ENCODE measurements at regions not wholly inside any gene's neighbourhood (a gene's known extent, or its start where the extent isn't known, plus 50 kb on each side); places are given as distances from the start of the nearest gene placed in this dataset.

DNA sequence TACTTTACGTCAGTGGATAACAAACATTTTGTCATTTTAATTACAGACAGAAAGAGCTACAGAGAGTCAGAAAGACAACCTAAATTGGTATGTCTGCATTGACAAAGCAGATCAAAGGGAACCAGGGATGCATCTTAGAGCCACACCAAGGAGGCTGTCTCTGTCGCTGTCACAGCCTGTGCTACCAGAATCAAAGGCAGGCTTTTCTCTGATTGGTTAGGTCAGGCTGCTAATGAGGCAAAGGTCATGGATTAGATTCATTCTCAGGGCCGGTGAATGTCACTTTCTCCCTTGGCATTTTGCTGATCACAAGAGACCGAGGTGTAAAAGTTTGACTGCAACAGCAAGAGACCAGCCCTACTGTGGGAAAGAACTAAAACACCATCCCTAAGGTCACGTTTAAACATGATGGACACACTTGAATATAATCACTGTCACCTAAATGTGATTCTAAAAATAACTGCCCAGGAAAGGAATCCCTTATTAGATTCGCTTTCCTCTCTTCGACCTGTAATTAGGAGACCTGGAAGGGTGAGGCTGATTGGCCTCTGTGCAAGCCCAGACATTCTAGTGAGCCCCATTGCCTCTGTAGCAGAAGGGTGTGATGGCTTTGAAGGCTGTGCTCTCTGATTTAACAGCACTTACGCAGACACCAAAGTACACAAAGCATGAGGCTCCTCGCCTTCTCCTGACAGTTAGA lies 314.4 kb upstream of the NBEA start:
- no peak for DNase-seq (ENCODE audit: low spot score)

- no peak for DNase-seq (ENCODE audit: low spot score)
Measured at GRCh38 chr13:34628209-34628682, 313.8 kb upstream of the NBEA start.

- no peak for DNase-seq (ENCODE audit: low spot score)
Measured at GRCh38 chr13:34634448-34634847, 307.6 kb upstream of the NBEA start.

DNA sequence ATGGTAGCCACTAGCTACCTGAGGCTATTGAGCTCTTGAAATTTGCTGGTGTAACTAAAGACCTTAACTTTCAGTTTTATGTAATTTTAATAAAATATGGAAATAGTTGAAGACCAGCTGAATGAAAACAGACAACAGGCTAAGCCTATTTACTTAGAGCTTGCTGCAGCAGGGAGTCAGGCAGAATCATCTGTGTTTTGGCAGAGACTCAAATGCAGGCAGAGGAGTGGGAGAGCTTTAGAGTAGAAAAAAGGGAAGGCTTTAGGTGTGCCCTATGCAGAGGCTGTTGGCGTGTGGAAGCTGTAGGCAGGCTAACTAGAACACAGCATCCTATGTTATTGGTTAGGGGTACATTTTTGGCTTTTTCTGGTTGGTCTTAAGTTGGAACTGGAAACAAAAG lies 304.9 kb upstream of the NBEA start:
- DNase-seq (ENCODE audit: low spot score): no peak

DNA sequence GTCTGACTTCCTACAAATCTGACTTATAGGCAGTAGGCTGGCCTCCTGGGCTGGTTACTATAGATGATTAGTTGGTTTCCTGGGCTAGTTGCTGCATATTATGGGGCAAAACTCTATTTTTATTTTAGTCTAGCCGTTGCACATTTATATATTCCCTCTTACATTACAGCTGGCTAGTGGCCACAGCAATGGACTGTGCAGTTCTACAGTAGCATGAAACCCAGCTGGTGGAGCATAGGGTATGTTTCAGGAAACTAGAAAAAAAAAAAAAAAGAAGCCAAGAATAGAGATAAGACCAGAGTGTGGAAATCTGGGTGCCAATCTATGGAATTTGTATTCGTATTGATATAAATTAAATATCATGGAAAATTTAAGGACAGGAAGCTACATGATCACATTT lies 304.4 kb upstream of the NBEA start:
- DNase-seq (ENCODE audit: low spot score): no peak

GRCh38 chr13:34638897-34639296 lies 303.2 kb upstream of the NBEA start:
- DNase-seq (ENCODE audit: low spot score): no peak

DNA sequence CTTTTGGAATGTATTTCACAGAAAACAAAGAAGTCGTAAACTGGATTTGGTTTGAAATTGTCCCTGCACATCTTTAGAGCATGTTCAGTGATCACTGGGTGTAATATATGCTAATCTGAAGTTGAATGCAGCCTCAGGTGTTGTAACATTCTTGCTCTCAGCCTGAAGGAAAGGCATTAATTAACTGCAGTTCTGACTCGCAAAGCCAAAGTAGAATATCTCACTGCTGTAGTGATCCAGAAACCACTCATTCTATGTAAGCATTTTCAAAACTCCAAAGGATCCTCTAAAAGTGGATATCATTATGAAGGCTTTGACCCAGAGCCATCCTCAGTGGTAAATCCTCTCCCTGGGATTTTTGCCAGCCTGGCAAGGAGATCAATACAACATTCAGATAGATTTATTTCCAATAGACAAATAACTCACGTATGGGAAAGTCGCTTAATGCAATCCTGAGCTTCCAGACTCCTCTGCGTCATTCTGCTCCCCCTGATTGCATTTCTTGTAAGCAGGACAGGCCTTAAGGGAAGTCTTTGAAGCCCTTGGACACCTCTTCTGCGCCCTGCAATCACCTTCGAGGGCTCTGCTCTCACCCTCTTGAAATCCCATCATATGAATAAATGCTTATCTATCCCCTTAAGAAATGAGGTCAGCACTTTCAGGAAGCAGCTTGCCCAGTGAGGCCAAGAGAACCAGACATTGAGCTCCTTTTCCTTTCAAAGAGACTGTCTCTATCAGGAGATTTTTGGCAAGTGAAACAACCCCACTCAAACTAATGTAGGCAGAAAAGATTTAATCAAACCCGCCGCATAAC lies 301.7 kb upstream of the NBEA start:
- DNase-seq (ENCODE audit: low spot score): no peak

- no peak for DNase-seq (ENCODE audit: low spot score)
Measured at GRCh38 chr13:34640993-34641330, 301.1 kb upstream of the NBEA start.

DNA sequence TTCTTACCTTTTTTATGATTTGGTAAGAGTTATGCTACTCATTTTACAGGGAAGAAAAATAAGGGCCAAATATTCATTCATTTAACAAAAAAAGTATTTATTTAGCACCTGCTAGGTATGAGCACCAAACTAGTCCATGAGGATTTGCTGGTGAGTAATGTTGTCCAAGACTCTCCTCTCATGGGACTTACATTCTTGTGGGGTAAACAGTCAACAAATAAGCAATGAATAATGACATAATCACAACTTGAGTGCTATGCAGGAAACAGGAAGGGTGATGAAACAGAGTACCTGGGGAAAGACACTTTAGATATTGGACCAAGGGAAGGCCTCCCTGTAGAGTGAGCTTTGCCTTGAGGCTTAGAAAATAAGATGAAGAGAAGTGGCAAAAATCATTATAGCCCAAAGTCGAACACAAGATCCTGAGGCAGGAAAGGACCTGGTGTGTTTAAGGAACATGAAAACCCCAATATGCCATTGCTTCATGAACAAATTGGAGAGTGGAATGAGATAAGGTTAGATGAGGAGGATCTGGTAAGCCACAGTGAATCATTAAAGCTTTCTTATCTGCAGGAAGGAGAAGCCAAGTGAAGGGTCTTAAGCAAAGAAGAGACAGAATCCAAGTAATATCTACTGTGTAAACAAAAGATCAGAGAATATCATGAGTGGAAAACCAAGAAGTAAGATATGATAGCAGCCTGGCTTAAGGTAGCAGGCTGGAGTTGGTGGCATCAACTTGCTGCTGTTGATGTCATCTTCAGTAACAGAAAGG lies 294.5 kb upstream of the NBEA start:
- no peak for DNase-seq (ENCODE audit: low spot score)

- no peak for DNase-seq (ENCODE audit: low spot score)
Measured at GRCh38 chr13:34654203-34654602, 287.9 kb upstream of the NBEA start.

- no peak for DNase-seq (ENCODE audit: low spot score)
Measured at GRCh38 chr13:34654647-34655046, 287.4 kb upstream of the NBEA start.

GRCh38 chr13:34655554-34655953 lies 286.5 kb upstream of the NBEA start:
- DNase-seq (ENCODE audit: low spot score): no peak

- DNase-seq (ENCODE audit: low spot score): peak; percentile 16
Measured at GRCh38 chr13:34657716-34658115, 284.4 kb upstream of the NBEA start.

GRCh38 chr13:34667286-34668218 lies 274.5 kb upstream of the NBEA start:
- DNase-seq (ENCODE audit: low spot score): no peak

DNA sequence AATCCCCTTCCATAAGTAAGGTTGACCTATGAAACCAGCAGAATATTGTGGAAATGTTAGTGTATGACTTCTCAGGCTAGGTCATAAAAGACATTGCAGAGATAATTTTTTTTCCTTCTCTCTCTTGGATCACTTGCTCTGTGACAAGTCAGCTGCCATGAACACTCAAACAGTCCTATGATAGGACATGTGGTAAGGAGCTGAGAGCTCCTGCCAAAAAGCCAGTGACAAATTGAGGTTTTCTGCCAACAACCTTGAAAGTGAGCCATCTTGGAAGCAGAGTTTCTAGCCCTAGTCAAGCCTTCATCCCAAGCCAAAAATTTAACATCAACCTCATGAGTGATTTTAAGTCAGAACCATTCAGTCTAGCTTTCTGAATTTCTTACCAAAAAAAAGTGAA lies 270.9 kb upstream of the NBEA start:
- no peak for DNase-seq (ENCODE audit: low spot score)

GRCh38 chr13:34672631-34673030 lies 269.4 kb upstream of the NBEA start:
- DNase-seq (ENCODE audit: low spot score): no peak

DNA sequence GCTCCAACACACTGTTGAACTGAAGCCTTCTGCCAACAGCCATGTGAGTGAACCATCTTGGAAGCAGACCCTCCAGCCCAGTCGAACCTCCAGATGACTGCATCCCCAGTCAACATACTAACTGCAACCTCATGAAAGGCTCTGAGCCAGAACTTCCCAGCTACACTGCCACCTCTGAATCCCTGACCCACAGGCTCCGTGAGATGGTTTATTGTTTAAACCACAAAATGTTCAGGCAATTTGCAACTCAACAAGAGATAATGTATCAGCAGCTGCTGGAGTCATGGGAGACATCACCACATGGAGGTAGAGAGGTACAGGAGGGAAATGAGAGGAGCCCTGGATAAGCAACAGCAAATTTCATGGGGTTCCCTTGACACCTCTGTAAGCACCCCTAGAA lies 266.4 kb upstream of the NBEA start:
- DNase-seq (ENCODE audit: low spot score): no peak

DNA sequence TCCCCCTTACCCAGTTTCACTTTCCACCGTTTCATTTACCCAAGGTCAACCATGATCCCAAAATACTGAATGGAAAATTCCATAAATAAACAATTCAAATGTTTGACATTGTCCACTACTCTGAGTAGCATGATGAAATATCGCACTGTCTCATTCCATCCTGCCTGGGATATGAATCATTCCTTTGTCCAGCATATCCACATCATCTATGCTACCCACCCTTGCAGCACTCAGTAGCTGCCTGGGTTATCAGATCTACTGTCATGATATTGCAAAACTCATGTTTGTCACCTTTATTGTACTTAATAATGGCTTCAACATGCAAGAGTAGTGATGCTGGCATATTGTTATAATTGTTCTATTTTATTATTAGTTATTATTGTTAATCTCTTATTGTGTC lies 263.9 kb upstream of the NBEA start:
- DNase-seq (ENCODE audit: low spot score): peak; percentile 21

DNA sequence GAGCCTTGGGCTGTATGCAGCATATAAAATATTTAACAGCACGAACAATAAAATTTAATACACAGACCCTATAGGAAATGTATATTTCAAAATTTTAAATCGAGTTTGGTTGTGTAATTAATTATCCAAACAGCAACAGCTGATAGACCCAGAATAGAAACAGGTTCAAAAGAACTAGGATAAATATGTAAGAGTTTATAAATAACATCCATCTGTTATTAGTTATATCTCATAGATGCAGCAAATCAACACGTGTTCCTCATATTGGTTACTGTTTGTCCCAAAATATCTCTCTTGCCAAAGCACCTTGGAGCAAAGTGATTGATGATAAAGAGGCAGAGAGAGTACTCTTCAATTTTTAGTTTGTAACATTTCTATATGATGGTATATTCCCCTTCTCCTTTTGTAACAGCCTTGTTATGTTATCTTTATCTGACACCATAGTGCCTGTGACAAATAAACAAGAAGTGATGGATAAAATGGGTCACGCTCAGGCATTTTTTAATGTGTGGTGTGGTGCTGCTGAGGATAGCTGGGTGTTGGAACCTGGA lies 260.6 kb upstream of the NBEA start:
- no peak for DNase-seq (ENCODE audit: low spot score)

GRCh38 chr13:34695063-34695462 lies 247.0 kb upstream of the NBEA start:
- no peak for DNase-seq (ENCODE audit: low spot score)

GRCh38 chr13:34696296-34696695 lies 245.8 kb upstream of the NBEA start:
- no peak for DNase-seq (ENCODE audit: low spot score)

GRCh38 chr13:34696741-34697140 lies 245.3 kb upstream of the NBEA start:
- no peak for DNase-seq (ENCODE audit: low spot score)
